Right ventricle myocardium superior (tissue), 1 donor: ENCODE measurements at regions not wholly inside any gene's neighbourhood (a gene's known extent, or its start where the extent isn't known, plus 50 kb on each side); places are given as distances from the start of the nearest gene placed in this dataset.
"Not testable (repeated sequence)": the region's sequence is repeated elsewhere in the genome, so short reads cannot be mapped to it uniquely, and the experiment has no call there.

Source experiments
- ATAC-seq: fragments of 200-7000 bp; cut with Tn5 transposase; one replicate; pipeline ENCODE4 v1.9.1; 2020; ENCODE audit warnings: mild to moderate bottlenecking; ENCODE audit not compliant: poor library complexity
- DNase-seq: peaks from one replicate; pipeline ENCODE4 v3.0.0-alpha.2; 2020
- intact Hi-C: fragments of 100-400 bp; cut with DNase I; formaldehyde crosslinking; loops from one replicate; pipeline ENCODE4 v1.11.2; 2022
- donor health status: DM: no; HTN: yes; CAD: no; lungs with severe emphysema.

DNA sequence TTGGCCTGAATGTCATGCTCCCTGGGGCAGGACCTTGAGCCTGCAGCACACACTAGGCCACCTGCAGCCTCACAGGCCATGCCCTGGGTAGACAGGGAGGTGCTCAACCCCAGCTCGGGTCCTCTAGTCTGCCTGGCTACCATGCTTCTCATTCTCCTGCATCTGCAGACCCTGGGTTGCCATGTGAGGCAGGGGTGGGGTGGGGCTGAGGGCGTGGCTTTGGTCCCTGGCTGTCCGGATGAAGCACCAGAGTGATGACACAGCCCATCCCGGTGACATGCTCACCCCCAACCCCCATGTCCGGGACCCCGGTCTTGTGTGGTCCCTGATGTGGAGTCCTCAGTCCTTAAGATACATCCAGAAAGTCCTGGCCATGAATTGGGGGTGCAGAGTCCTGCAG lies 521.8 kb downstream of the GOLGA6L6 start:
- not testable (repeated sequence) for ATAC-seq
- peak; percentile 28 for DNase-seq

DNA sequence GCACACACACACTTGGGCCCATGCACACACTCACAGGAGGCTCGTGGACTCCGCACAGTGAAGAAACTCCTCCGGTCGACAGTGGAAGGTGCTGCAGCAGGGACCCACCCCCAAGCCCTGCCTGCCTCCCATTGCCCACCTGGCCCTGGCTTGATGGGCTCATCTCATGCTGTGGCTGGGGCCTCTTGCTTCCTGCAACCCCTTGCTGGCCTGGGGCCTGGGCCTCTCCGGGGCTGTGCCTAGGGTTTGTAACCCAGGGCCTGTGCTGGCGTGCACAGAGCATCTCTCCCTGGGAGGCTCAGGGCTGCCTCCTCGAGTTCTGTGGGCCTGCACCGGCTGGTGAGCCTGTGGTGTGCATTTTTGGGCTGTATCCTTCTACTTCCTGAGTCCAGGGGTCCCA lies 524.0 kb downstream of the GOLGA6L6 start:
- intact Hi-C loops, ATAC-seq: not testable (repeated sequence)
- DNase-seq, result peak; percentile 1

More for the DNA sequence above, 521.8 kb downstream of the GOLGA6L6 start:
- intact Hi-C loops, result not testable (repeated sequence)

GRCh38 chr15:20016941-20017340 lies 524.7 kb downstream of the GOLGA6L6 start:
- intact Hi-C loops, ATAC-seq: not testable (repeated sequence)
- peak; percentile 18 for DNase-seq

DNA sequence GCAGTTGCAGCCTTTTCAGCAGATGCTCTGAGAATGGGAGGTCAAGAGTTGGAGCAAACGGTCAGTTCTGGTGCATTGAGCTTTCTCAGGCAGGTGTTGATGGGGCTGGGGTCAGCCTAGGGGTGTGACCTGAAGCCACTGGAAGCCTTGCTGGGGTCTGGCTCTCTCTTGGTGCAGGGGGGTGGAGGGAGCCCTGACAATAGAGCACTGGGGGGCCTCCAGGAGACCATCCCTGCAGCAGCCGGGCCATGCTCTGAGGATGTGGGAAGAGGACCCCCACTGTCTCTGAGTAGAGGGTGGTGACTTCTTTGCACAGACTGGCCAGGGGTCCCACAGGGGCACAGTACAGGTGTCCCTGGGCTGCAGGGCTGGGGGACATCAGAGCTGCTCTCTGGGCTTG lies 528.8 kb downstream of the GOLGA6L6 start:
- peak; percentile 4 for DNase-seq

DNA sequence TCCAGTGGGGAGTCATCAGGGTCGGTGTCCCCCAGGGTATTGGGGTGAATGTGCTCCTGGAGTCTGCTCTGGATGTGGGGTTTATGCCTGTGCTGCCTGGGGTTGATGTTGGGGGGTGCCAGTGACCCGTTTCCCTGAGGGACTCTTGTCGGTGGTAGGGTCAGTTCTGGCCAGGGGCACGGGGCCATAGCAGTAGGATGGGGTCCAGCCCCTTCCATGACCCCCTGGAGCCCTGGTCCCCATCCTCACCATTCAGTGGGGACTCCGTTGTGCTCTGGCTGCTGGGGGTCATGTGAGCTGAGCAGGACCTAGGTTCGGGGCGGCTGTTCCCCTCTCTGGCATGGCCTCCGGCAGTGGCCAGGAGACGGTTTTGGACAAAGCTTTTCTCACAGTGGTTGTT lies 530.8 kb downstream of the GOLGA6L6 start:
- intact Hi-C loops, DNase-seq, ATAC-seq: not testable (repeated sequence)

More for the DNA sequence above, 528.8 kb downstream of the GOLGA6L6 start:
- ATAC-seq, intact Hi-C loops: not testable (repeated sequence)

DNA sequence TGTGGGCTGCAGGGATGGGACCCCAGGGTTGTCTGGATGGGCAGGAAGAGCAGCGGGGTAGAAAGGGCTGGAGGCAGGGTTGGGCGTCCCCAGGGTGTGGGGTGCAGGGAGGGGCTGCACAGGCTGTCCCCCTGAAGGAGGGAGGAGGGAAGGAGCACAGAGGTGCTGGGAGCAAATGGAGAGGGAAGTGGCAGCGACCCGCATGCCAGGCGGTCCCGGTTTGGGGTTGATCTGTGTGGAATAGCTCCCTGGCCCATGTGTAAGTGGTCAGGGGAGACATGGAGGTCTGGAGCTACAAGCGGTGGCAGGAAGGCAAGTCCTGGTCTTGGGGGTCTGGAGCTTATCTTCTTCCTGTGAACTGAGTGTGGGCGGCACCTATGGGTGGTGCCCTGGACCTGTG lies 532.0 kb downstream of the GOLGA6L6 start:
- intact Hi-C loops, DNase-seq, ATAC-seq: not testable (repeated sequence)

DNA sequence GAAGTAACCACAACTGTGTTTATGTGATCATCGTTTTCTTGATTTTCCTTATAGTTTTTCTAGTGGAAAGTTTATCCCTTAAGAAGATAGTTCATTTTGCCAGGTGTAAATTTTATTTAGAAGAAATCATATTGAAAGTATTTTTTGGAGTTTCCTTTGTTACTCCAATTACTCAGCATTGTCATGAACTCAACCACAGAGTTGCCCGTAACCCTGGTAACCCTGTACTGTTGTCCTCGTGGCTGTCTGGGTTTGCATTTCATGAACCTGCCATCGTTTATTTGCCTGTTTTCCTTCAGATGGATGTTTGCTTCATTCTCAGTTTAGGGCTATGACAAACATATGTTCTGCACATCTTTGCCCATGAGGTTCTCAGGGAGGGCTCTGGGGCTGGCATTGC lies 534.3 kb downstream of the GOLGA6L6 start:
- intact Hi-C loops, DNase-seq, ATAC-seq: not testable (repeated sequence)

DNA sequence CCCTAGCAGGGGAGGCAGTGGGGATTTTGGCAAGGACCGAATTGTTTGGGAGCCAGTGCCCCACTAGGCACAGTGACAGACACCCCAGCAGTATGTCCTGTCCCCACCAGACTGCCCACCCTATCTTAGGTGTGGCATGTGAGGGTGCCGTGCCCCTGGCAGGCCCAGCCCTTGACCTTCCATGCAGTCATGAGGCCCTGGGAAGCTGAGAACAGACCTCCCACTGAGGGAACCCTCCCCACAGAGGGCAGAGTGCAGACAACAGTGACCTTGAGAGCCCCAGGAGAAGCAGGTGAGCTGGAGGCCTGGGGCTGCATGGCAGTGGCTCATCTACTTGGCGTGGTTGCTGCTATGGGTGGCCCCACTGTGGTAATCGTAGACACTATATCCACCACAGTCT lies 538.1 kb downstream of the GOLGA6L6 start:
- ATAC-seq, DNase-seq, intact Hi-C loops: not testable (repeated sequence)

GRCh38 chr15:20002560-20002959 lies 539.0 kb downstream of the GOLGA6L6 start:
- DNase-seq, intact Hi-C loops, ATAC-seq: not testable (repeated sequence)

DNA sequence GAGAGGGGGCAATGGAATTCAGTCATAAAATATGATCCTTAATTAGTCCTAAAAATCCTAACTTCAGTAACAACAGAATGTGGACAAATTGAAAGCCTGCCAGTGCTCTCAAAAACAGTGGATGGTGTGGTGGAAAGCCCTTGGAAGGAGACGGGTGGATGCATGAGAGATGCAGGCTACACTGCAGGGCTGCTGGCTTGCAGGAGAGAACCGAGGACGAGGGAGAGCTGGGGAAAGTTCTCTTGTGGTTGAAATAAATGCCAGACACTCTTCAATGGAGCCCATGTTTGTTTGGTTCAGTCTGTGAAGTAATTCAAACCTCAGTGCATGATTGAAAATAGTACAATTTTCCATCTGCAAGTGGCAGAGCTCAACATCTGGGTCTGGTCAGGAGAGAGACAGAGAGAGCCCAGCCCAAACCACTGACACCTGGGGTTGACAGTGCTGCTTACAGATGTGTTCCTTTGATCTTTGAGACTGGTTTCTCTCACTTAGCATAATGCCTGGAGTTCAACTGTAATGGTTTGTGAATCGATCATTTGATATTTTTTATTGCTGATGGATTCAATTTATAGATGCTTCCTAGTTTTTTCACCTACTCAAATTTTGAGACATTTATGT lies 544.9 kb downstream of the GOLGA6L6 start:
- intact Hi-C loops, DNase-seq, ATAC-seq: not testable (repeated sequence)

- intact Hi-C loops, ATAC-seq, DNase-seq: not testable (repeated sequence)
These were observed 546.3 kb downstream of the GOLGA6L6 start for GRCh38 chr15:19995296-19995695.

DNA sequence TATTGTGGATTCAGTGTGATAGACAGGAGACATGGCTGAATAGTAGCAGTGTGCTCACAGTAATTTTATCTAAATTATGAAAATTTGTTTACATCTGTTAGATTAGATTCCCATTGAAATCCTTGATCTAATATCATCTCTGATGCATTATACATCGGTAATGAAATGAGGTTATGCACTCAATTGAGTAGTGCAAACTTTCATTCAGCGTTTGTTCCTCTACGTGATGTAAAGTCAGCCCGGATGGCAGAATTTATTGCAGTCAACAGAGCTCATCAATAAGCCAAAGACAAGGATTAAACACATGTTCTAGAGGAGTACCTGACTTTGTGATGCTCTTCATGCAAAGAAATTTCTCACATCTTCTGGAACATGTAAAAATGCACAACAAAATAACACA lies 549.2 kb downstream of the GOLGA6L6 start:
- ATAC-seq (no peak), DNase-seq (no peak)
- intact Hi-C loops, result no loop called here

GRCh38 chr15:19988094-19988660 lies 553.4 kb downstream of the GOLGA6L6 start:
- intact Hi-C loops, result no loop called here
- ATAC-seq (no peak), DNase-seq (no peak)

DNA sequence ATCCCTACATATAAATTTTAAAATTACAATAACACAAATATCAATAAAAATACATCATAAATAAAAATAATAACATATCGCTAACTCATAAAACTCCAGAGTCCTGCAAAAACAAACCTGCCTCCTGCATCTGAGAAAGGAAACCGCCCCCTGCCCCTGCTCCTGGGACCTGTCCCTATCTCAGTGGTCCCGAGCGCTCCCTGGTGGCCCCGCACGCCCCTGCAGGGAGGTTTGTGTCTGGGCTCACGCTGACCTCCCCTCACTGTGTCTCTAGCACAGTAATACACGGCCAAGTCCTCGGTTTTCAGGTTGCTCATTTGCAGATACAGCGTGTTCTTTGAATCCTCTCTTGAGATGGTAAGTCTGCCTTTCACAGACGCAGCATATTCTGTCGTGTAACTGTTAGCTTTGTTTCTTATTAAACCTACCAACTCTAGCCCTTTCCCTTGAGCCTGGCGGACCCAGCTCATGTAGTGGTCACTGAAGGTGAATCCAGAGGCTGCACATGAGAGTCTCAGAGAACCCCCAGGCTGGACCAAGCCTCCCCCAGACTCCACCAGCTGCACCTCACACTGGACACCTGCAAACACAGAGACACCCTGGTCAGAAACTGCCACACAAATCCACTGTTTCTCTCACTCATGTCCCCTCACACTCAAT lies 554.1 kb downstream of the GOLGA6L6 start:
- DNase-seq (peak; percentile 22), ATAC-seq (no peak)
- intact Hi-C loops, result no loop called here

- DNase-seq (no peak), ATAC-seq (no peak)
- intact Hi-C loops, result no loop called here
These were observed 557.5 kb downstream of the GOLGA6L6 start for GRCh38 chr15:19984101-19984500.

GRCh38 chr15:19974998-19975397 lies 566.6 kb downstream of the GOLGA6L6 start:
- DNase-seq, result no peak
- no peak for ATAC-seq
- intact Hi-C loops, result no loop called here

GRCh38 chr15:19973718-19974117 lies 567.9 kb downstream of the GOLGA6L6 start:
- intact Hi-C loops, result no loop called here
- ATAC-seq (no peak), DNase-seq (no peak)

- DNase-seq, ATAC-seq, intact Hi-C loops: not testable (repeated sequence)
These were observed 569.0 kb downstream of the GOLGA6L6 start for GRCh38 chr15:19972582-19972981.

DNA sequence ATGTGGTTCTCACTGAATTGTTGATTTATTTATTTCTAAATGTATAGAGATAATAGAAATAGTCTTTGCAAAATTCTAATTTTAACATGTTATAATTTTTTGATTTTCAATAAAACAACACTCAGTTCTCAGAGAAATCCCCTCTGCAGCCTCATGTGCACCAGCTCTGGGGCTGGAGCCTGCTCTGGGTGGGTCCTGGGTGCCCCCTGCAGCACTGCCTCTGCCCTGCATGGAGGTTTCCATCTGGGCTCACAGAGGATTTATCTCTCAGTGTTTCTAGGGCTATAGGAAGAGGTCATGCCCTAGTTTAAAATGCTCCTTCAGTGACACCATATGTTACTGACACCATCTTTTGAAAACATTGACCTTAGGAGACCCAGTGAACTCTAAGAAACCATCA lies 576.0 kb downstream of the GOLGA6L6 start:
- not testable (repeated sequence) for ATAC-seq

DNA sequence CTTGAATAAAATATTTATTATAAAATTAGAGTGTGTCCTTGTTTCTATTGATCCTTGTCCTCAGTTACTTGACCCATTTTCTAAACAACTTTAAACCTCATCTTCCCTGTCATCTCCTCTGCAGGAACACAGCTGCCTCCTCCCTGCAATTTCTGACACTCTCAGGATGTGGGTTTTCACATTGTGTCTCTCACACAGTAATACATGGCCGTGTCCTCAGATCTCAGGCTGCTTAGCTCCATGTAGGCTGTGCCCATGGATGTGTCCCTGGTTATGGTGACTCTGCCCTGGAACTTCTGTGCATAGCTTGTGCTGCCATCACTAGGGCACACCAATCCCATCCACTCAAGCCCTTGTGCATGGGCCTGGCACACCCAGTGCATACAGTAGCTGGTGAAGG lies 577.1 kb downstream of the GOLGA6L6 start:
- ATAC-seq, intact Hi-C loops, DNase-seq: not testable (repeated sequence)

More for the DNA sequence above, 576.0 kb downstream of the GOLGA6L6 start:
- intact Hi-C loops, DNase-seq: not testable (repeated sequence)
